ENCODE measurements at regions not wholly inside any gene's neighbourhood (a gene's known extent, or its start where the extent isn't known, plus 50 kb on each side); places are given as distances from the start of the nearest gene placed in this dataset.

GRCh38 chr2:155266583-155266982, 568.1 kb downstream of the KCNJ3 start:
- DNase-seq (ENCODE audit: low read depth in 1 of 2, low spot score in 1 of 2), result no peak
- TF ChIP-seq, protein P1, sequence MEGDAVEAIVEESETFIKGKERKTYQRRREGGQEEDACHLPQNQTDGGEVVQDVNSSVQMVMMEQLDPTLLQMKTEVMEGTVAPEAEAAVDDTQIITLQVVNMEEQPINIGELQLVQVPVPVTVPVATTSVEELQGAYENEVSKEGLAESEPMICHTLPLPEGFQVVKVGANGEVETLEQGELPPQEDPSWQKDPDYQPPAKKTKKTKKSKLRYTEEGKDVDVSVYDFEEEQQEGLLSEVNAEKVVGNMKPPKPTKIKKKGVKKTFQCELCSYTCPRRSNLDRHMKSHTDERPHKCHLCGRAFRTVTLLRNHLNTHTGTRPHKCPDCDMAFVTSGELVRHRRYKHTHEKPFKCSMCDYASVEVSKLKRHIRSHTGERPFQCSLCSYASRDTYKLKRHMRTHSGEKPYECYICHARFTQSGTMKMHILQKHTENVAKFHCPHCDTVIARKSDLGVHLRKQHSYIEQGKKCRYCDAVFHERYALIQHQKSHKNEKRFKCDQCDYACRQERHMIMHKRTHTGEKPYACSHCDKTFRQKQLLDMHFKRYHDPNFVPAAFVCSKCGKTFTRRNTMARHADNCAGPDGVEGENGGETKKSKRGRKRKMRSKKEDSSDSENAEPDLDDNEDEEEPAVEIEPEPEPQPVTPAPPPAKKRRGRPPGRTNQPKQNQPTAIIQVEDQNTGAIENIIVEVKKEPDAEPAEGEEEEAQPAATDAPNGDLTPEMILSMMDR (IDR thresholded peaks at IDR 0.05; ENCODE audit: low read depth, low read length), result no peak
- H3K36me3 ChIP-seq, result no peaks in the 10 kb centered on the region

DNA sequence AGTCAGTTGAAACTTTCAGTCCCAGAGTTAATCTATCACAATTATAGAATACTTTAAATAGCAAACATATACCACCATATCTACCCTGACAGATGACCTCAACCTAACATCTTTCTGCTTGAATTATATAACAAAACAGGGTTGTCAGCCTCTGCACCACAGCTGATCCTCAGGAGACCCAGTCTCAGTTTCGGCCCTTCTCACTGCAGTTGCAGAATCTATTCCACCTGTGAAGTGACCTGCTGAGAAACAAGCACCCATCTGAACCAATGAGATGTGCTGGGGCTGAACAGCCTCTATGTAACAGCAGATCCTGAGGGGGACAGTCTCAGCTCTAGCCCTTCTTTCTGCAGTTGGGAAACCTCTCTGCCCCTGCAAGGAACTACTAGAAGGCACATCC, 567.6 kb downstream of the KCNJ3 start:
- Histone ChIP-seq H3K9me3 (ENCODE audit: low read depth) (no peaks in the 10 kb centered on the region), H3K27ac (no peak overlapping the region), H3K36me3 (no peaks in the 10 kb centered on the region), H3K4me3 (no peak overlapping the region), H3K27me3 (no peaks in the 10 kb centered on the region), H3K4me1 (ENCODE audit: low read depth) (no peaks in the 10 kb centered on the region)
- TF ChIP-seq, protein P1 (IDR thresholded peaks at IDR 0.05; ENCODE audit: low read depth, low read length), result no peak
- no peak for DNase-seq (ENCODE audit: low read depth in 1 of 2, low spot score in 1 of 2)

More at GRCh38 chr2:155266583-155266982, 568.1 kb downstream of the KCNJ3 start:
- Histone ChIP-seq H3K9me3 (ENCODE audit: low read depth) (no peaks in the 10 kb centered on the region), H3K27me3 (no peaks in the 10 kb centered on the region), H3K27ac (no peak overlapping the region), H3K4me1 (ENCODE audit: low read depth) (no peaks in the 10 kb centered on the region), H3K4me3 (no peak overlapping the region)

GRCh38 chr2:155256803-155257202, 558.3 kb downstream of the KCNJ3 start:
- Histone ChIP-seq H3K4me1 (ENCODE audit: low read depth) (no peaks in the 10 kb centered on the region), H3K27ac (no peak overlapping the region), H3K9me3 (ENCODE audit: low read depth) (no peaks in the 10 kb centered on the region), H3K4me3 (no peak overlapping the region), H3K27me3 (no peaks in the 10 kb centered on the region), H3K36me3 (no peaks in the 10 kb centered on the region)
- TF ChIP-seq, protein P1 (IDR thresholded peaks at IDR 0.05; ENCODE audit: low read depth, low read length), result no peak
- no peak for DNase-seq (ENCODE audit: low read depth in 1 of 2, low spot score in 1 of 2)

GRCh38 chr2:155250800-155251199, 552.3 kb downstream of the KCNJ3 start:
- Histone ChIP-seq H3K27ac (no peak overlapping the region), H3K36me3 (no peaks in the 10 kb centered on the region), H3K4me1 (ENCODE audit: low read depth) (no peaks in the 10 kb centered on the region), H3K4me3 (no peak overlapping the region), H3K9me3 (ENCODE audit: low read depth) (no peaks in the 10 kb centered on the region), H3K27me3 (no peaks in the 10 kb centered on the region)
- TF ChIP-seq, protein P1 (IDR thresholded peaks at IDR 0.05; ENCODE audit: low read depth, low read length), result no peak
- peak in 1 of 2 donors; percentile 27 for DNase-seq (ENCODE audit: low read depth in 1 of 2, low spot score in 1 of 2)

DNA sequence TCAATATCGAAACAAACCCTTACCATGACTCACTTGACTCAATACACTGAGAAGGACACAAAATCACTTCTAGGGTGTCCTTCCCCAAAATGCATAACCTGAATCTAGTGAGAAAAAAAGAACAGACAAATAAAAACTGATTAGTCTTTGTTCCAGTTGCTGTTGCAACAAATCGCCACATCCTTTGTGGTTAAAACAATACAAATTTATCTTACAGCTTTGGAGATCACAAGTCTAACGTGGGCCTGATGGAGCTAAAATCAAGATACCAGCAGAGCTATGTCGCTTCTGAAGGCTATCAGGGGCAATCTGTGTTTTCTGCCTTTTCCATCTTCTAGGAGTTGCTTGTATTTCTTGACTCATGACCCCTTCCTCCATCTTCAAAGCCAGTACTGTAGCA, 541.7 kb downstream of the KCNJ3 start:
- Histone ChIP-seq H3K4me3 (no peak overlapping the region), H3K9me3 (ENCODE audit: low read depth) (no peaks in the 10 kb centered on the region), H3K4me1 (ENCODE audit: low read depth) (no peaks in the 10 kb centered on the region), H3K36me3 (no peaks in the 10 kb centered on the region), H3K27me3 (no peaks in the 10 kb centered on the region), H3K27ac (no peak overlapping the region)
- no peak for DNase-seq (ENCODE audit: low read depth in 1 of 2, low spot score in 1 of 2)
- TF ChIP-seq, protein P1 (IDR thresholded peaks at IDR 0.05; ENCODE audit: low read depth, low read length), result no peak

- Histone ChIP-seq H3K4me1 (ENCODE audit: low read depth) (no peaks in the 10 kb centered on the region), H3K4me3 (no peak overlapping the region), H3K27ac (no peak overlapping the region), H3K36me3 (no peaks in the 10 kb centered on the region), H3K9me3 (ENCODE audit: low read depth) (no peaks in the 10 kb centered on the region), H3K27me3 (no peaks in the 10 kb centered on the region)
- DNase-seq (ENCODE audit: low read depth in 1 of 2, low spot score in 1 of 2), result no peak
- TF ChIP-seq, protein P1 (IDR thresholded peaks at IDR 0.05; ENCODE audit: low read depth, low read length), result no peak
These were observed 537.2 kb downstream of the KCNJ3 start for GRCh38 chr2:155235710-155236109.

Measured in cardiac muscle cell (in vitro differentiated cells and primary cell).